ENCODE measurements at regions not wholly inside any gene's neighbourhood (a gene's known extent, or its start where the extent isn't known, plus 50 kb on each side); places are given as distances from the start of the nearest gene placed in this dataset.
"Not testable (repeated sequence)": the region's sequence is repeated elsewhere in the genome, so short reads cannot be mapped to it uniquely, and the experiment has no call there.

DNA sequence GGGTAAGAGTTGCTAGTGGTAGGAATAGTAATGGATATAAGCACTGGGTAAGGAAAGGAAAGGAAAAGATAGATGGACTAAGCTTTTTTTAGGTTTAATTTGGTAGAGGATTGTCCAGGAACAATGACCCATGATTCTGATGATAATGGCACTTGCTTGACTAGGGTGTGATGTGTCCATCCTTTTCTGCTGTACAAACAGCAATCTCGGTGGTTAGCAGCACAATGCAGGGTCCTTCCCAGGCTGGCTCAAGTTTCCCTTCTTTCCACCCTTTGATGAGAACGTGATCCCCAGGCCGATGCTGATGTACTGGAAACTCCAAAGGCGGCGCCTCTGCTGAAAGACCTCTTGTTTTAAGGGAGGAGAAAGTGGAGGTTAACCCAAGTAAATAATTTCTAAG, 105.3 kb downstream of the TMEM167A start:
- no peaks in the 10 kb centered on the region for H3K4me1 Mint-ChIP-seq
- TF ChIP-seq, protein P1, sequence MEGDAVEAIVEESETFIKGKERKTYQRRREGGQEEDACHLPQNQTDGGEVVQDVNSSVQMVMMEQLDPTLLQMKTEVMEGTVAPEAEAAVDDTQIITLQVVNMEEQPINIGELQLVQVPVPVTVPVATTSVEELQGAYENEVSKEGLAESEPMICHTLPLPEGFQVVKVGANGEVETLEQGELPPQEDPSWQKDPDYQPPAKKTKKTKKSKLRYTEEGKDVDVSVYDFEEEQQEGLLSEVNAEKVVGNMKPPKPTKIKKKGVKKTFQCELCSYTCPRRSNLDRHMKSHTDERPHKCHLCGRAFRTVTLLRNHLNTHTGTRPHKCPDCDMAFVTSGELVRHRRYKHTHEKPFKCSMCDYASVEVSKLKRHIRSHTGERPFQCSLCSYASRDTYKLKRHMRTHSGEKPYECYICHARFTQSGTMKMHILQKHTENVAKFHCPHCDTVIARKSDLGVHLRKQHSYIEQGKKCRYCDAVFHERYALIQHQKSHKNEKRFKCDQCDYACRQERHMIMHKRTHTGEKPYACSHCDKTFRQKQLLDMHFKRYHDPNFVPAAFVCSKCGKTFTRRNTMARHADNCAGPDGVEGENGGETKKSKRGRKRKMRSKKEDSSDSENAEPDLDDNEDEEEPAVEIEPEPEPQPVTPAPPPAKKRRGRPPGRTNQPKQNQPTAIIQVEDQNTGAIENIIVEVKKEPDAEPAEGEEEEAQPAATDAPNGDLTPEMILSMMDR (conservative IDR thresholded peaks at IDR 0.05): no peak
- no peak overlapping the region for H3K4me3 Mint-ChIP-seq
- peaks cover 12% of the 10 kb centered on the region for H3K36me3 Mint-ChIP-seq (ENCODE audit: low read depth)
- DNase-seq (ENCODE audit: low read depth, low spot score): no peak
- peaks cover 13% of the 10 kb centered on the region for H3K9me3 Mint-ChIP-seq
- no peaks in the 10 kb centered on the region for H3K27me3 Mint-ChIP-seq (ENCODE audit: low read depth)
- no peak overlapping the region for H3K27ac Mint-ChIP-seq (ENCODE audit: unreplicated experiment)

DNA sequence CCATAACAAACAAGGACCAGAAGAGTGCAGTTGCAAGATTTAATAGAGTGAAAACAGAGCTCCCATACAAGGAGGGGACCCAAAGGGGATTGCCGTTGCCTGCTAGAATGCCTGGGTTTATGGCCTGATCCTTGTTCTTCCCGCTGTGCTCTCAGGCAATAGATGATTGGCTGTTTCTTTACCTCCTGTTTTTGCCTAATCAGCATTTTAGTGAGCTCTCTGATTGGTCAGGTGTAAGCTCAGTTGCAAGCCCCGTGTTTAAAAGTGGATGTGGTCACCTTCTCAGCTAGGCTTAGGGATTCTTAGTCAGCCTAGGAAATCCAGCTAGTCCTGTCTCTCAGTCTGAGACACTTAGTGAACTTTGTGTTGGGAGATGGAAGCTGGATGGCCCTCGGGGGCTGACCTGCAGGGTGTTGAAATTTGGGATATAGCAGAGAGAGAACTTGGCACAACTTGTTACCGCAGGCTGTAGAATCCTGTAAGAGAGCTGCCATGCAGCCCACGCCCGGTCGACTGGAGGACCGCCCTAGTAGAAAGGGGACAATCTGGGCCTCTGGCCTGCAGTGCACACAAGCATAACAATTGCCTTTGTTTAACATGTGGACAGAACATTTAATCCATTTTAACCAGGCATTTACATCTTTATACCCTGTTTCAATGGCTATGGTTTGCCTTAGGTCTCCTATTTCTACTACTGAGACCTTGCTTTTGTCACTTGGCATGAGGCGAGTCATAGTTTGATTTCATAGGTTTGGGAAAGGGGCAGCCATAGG, 106.0 kb downstream of the TMEM167A start:
- DNase-seq (ENCODE audit: low read depth, low spot score); H3K4me1 Mint-ChIP-seq; H3K27ac Mint-ChIP-seq (ENCODE audit: unreplicated experiment); H3K4me3 Mint-ChIP-seq; H3K27me3 Mint-ChIP-seq (ENCODE audit: low read depth): not testable (repeated sequence)
- H3K9me3 Mint-ChIP-seq: peaks cover 13% of the 10 kb centered on the region
- peaks cover 12% of the 10 kb centered on the region for H3K36me3 Mint-ChIP-seq (ENCODE audit: low read depth)

DNA sequence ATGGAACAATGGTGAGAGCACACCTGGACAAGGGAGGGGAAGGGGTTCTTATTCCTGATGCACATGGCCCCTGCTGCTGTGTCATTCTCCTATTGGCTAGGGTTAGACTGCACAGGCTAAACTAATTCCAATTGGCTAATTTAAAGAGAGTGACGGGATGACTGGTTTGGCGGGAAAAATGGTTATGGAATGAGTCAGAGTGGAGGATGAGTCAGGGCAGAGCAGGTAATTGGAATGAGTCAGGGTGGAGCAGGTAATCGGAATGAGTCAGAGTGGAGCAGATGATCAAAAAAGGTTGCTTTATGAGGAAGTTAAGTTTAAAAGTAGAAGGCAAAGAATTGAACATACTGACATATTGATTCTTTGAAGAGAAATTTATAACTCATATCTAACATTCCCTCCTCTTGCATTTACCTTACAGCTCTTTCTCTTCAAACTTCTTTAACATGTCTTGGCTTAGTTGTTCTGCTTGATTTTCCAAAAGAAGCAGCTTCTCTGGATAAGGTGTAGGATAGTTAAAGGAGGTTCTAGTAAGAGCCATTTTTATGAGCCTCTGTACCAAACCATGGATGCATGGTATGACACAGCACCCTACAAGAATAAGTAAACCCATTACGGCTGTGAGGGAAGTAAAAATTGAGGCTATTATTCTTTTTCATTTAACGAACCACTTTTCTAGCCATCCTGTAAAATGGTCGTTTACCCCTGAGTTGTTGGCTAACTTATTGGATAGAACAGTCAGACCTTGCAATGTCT, 107.8 kb downstream of the TMEM167A start:
- H3K4me1 Mint-ChIP-seq; H3K9me3 Mint-ChIP-seq; H3K4me3 Mint-ChIP-seq; DNase-seq (ENCODE audit: low read depth, low spot score); H3K27ac Mint-ChIP-seq (ENCODE audit: unreplicated experiment); H3K27me3 Mint-ChIP-seq (ENCODE audit: low read depth); H3K36me3 Mint-ChIP-seq (ENCODE audit: low read depth): not testable (repeated sequence)

DNA sequence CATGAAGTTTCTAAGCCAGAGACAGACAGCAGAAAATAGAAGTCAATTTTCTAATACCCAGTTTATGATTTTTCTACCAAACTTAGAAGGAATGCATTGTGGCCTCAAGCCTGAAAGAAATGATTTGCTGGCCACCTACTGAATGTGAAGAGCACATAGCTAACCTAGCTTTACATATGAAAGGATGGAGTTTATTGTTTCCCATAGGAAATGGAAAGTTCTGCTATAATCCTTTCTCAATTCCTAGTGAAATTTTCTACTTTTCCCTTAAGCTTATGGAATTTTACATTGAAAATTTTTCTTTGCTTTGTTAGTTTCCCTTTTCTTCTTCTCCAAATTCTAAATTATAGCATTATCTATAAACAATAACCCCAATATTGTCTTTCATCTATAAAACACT, 110.1 kb downstream of the TMEM167A start:
- Mint-ChIP-seq H3K4me3 (no peak overlapping the region), H3K9me3 (peaks cover 7% of the 10 kb centered on the region), H3K4me1 (peaks cover 7% of the 10 kb centered on the region), H3K36me3 (ENCODE audit: low read depth) (peaks cover 3% of the 10 kb centered on the region), H3K27ac (ENCODE audit: unreplicated experiment) (no peak overlapping the region), H3K27me3 (ENCODE audit: low read depth) (no peaks in the 10 kb centered on the region)
- no peak for DNase-seq (ENCODE audit: low read depth, low spot score)
- TF ChIP-seq, protein P1 (conservative IDR thresholded peaks at IDR 0.05): no peak

DNA sequence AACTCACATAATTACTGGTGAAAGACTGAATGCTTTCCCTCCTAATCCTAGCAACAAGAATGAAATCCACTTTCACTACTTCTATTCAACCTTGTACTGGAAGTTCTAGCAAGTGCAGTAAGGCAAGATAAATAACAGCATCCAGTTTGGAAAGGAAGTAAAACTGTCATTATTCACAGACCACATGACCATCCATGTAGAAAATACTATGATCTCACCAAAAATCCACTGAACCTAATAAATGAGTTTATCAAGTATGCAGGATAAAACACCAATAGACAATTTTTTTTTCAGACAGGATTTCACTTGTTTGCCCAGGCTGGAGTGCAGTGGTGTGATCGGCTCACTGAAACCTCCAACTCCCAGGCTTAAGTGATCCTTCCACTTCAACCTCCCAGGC, 117.7 kb downstream of the TMEM167A start:
- H3K4me3 Mint-ChIP-seq: no peak overlapping the region
- no peak for DNase-seq (ENCODE audit: low read depth, low spot score)
- peaks cover 10% of the 10 kb centered on the region for H3K36me3 Mint-ChIP-seq (ENCODE audit: low read depth)
- H3K27me3 Mint-ChIP-seq (ENCODE audit: low read depth): no peaks in the 10 kb centered on the region
- peaks cover 10% of the 10 kb centered on the region for H3K9me3 Mint-ChIP-seq
- H3K27ac Mint-ChIP-seq (ENCODE audit: unreplicated experiment): no peak overlapping the region
- H3K4me1 Mint-ChIP-seq: no peaks in the 10 kb centered on the region
- TF ChIP-seq, protein P1 (conservative IDR thresholded peaks at IDR 0.05): no peak

DNA sequence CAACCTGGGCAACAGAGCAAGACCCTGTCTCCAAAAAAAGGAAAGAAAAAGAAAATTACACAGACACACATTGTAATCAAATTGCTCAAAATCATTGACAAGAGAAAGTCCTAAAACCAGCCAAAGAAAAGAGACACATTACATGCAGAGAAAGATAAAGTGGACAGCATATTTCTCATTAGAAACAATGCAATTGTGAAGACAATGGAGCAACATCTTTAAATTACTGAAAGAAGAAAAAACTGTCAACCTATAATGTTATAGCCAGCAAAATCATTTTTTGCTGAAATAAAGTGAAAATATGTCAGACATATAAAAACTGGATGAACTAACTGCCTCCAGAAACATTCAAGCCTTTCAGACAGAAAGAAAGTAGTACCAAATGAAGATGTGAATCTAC, 120.6 kb downstream of the TMEM167A start:
- peaks cover 10% of the 10 kb centered on the region for H3K36me3 Mint-ChIP-seq (ENCODE audit: low read depth)
- peaks cover 10% of the 10 kb centered on the region for H3K9me3 Mint-ChIP-seq
- no peaks in the 10 kb centered on the region for H3K27me3 Mint-ChIP-seq (ENCODE audit: low read depth)
- no peak overlapping the region for H3K4me3 Mint-ChIP-seq
- TF ChIP-seq, protein P1 (conservative IDR thresholded peaks at IDR 0.05): no peak
- no peak overlapping the region for H3K27ac Mint-ChIP-seq (ENCODE audit: unreplicated experiment)
- no peak for DNase-seq (ENCODE audit: low read depth, low spot score)
- H3K4me1 Mint-ChIP-seq: peaks cover 10% of the 10 kb centered on the region

Measured in neural crest cell (in vitro differentiated cells).